GM04503 (cell line): ENCODE measurements at regions not wholly inside any gene's neighbourhood (a gene's known extent, or its start where the extent isn't known, plus 50 kb on each side); places are given as distances from the start of the nearest gene placed in this dataset.

Experiments
- DNase-seq: peaks from one replicate; pipeline ENCODE4 v3.0.0-alpha.2; 2012; ENCODE audit warnings: low read depth

DNA sequence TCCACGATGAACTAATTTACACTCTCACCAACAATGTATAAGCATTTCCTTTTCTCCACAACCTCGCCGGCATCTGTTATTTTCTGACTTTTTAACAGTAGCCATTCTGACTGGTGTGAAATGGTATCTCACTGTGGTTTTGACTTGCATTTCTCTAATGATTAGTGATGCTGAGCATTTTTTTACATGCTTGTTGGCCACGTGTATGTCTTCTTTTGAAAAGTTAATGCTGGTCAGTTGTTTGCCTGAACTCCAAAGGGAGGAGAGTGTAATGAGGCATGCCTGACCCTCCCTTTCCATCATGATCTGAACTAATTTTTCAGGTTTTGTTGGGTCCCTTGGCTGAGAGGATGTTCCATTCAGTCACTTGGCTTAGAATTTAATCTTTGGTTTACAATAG lies 50.7 kb upstream of the SVIL start:
- DNase-seq = no peak
